GM18873 (cell line): ENCODE measurements at regions not wholly inside any gene's neighbourhood (a gene's known extent, or its start where the extent isn't known, plus 50 kb on each side); places are given as distances from the start of the nearest gene placed in this dataset.
"Not testable (repeated sequence)": the region's sequence is repeated elsewhere in the genome, so short reads cannot be mapped to it uniquely, and the experiment has no call there.

Source experiments
- ATAC-seq: cut with Tn5 transposase; IDR thresholded peaks from one replicate; pipeline ENCODE4 v1.9.1; 2021; ENCODE audit warnings: mild to moderate bottlenecking, moderate library complexity, moderate number of reproducible peaks; ENCODE audit not compliant: unreplicated experiment, low FRiP score

GRCh38 chr10:33493497-33493896 is 159.0 kb upstream of the NRP1 start:
- no peak for ATAC-seq

GRCh38 chr10:33492701-33493345 is 158.4 kb upstream of the NRP1 start:
- no peak for ATAC-seq

- no peak for ATAC-seq
Measured at GRCh38 chr10:33489501-33490176, 155.2 kb upstream of the NRP1 start.

- ATAC-seq, result no peak
Measured at GRCh38 chr10:33487014-33487776, 152.7 kb upstream of the NRP1 start.

- no peak for ATAC-seq
Measured at GRCh38 chr10:33485276-33485675, 150.8 kb upstream of the NRP1 start.

- no peak for ATAC-seq
Measured at GRCh38 chr10:33484787-33485186, 150.3 kb upstream of the NRP1 start.

GRCh38 chr10:33483816-33484190 is 149.3 kb upstream of the NRP1 start:
- no peak for ATAC-seq

GRCh38 chr10:33483124-33483815 is 148.8 kb upstream of the NRP1 start:
- no peak for ATAC-seq

- no peak for ATAC-seq
Measured at GRCh38 chr10:33482486-33482885, 148.0 kb upstream of the NRP1 start.

- no peak for ATAC-seq
Measured at GRCh38 chr10:33481184-33481583, 146.7 kb upstream of the NRP1 start.

- ATAC-seq, result not testable (repeated sequence)
Measured at GRCh38 chr10:33480417-33480816, 145.9 kb upstream of the NRP1 start.

- ATAC-seq, result no peak
Measured at GRCh38 chr10:33478675-33479125, 144.2 kb upstream of the NRP1 start.

GRCh38 chr10:33478089-33478674 is 143.7 kb upstream of the NRP1 start:
- no peak for ATAC-seq

GRCh38 chr10:33477291-33478088 is 143.0 kb upstream of the NRP1 start:
- no peak for ATAC-seq

GRCh38 chr10:33476757-33477273 is 142.3 kb upstream of the NRP1 start:
- no peak for ATAC-seq

- no peak for ATAC-seq
Measured at GRCh38 chr10:33473688-33474087, 139.2 kb upstream of the NRP1 start.

- not testable (repeated sequence) for ATAC-seq
Measured at GRCh38 chr10:33468006-33468405, 133.5 kb upstream of the NRP1 start.

- ATAC-seq, result no peak
Measured at GRCh38 chr10:33465747-33466146, 131.3 kb upstream of the NRP1 start.

GRCh38 chr10:33463011-33463410 is 128.5 kb upstream of the NRP1 start:
- no peak for ATAC-seq

GRCh38 chr10:33461295-33461640 is 126.8 kb upstream of the NRP1 start:
- ATAC-seq, result no peak
